ENCODE measurements at regions not wholly inside any gene's neighbourhood (a gene's known extent, or its start where the extent isn't known, plus 50 kb on each side); places are given as distances from the start of the nearest gene placed in this dataset.

DNA sequence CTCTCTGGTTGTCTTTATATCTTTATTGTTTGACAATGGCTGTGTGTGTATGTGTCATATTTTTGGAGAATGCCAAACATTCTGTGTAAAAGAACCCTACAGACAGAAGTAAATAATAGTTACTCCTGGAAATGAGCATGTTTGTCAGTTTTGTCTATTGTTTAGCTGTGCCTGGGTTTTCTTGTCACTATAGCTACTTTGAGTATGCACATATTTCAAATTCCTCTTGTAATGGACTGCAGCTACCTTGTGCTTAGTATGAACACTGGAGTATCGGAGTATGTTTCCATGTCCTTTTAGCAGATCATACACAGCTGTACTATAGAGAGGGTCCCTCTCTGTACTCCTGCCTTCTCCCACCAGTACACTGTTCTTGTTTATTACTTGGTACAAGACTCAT, 58.0 kb upstream of the DOCK10 start:
- TF ChIP-seq, protein P1, sequence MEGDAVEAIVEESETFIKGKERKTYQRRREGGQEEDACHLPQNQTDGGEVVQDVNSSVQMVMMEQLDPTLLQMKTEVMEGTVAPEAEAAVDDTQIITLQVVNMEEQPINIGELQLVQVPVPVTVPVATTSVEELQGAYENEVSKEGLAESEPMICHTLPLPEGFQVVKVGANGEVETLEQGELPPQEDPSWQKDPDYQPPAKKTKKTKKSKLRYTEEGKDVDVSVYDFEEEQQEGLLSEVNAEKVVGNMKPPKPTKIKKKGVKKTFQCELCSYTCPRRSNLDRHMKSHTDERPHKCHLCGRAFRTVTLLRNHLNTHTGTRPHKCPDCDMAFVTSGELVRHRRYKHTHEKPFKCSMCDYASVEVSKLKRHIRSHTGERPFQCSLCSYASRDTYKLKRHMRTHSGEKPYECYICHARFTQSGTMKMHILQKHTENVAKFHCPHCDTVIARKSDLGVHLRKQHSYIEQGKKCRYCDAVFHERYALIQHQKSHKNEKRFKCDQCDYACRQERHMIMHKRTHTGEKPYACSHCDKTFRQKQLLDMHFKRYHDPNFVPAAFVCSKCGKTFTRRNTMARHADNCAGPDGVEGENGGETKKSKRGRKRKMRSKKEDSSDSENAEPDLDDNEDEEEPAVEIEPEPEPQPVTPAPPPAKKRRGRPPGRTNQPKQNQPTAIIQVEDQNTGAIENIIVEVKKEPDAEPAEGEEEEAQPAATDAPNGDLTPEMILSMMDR (IDR thresholded peaks at IDR 0.05; ENCODE audit: insufficient read depth, low read length): no peak
- peak; percentile 63 for DNase-seq (ENCODE audit: low read depth)
- no peak overlapping the region for H3K4me3 ChIP-seq (ENCODE audit: low read depth, low read length)

DNA sequence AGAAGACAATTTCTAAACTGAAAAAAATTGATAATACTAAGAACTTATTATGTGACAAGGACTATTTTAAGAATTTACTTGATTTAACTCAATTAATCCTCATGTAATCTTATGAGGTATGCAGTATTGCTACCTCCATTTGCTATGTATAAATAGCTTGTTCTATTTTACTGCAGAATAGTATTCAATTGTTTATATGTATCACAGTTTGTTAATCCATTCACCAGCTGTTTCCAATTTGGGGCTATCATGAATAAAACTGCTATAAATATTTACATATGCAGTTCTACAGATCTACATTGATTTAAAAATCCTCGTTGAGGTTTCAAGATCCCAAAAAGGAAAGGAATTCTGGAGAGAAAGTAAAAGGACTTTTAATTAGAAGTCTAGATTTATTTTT, 54.8 kb upstream of the DOCK10 start:
- peak; percentile 58 for DNase-seq (ENCODE audit: low read depth)
- TF ChIP-seq, protein P1 (IDR thresholded peaks at IDR 0.05; ENCODE audit: insufficient read depth, low read length): no peak
- no peak overlapping the region for H3K4me3 ChIP-seq (ENCODE audit: low read depth, low read length)

Measured in fibroblast of the aortic adventitia (primary cell).